Globus pallidus (tissue), 1 donor: ENCODE measurements at regions not wholly inside any gene's neighbourhood (a gene's known extent, or its start where the extent isn't known, plus 50 kb on each side); places are given as distances from the start of the nearest gene placed in this dataset.

Experiments
- DNase-seq: peaks from one replicate; pipeline ENCODE4 v3.0.0-alpha.2; 2015; ENCODE audit warnings: low spot score

GRCh38 chr12:76707772-76708171 is 56.1 kb upstream of the ZDHHC17 start:
- no peak for DNase-seq

GRCh38 chr12:76708296-76708695 is 55.6 kb upstream of the ZDHHC17 start:
- no peak for DNase-seq

- no peak for DNase-seq
Measured at GRCh38 chr12:76711241-76711640, 52.7 kb upstream of the ZDHHC17 start.

- DNase-seq: no peak
Measured at GRCh38 chr12:76713130-76713529, 50.8 kb upstream of the ZDHHC17 start.

GRCh38 chr12:76713986-76714385 is 49.9 kb upstream of the ZDHHC17 start:
- DNase-seq: no peak
